K562 (cell line): ENCODE measurements at regions not wholly inside any gene's neighbourhood (a gene's known extent, or its start where the extent isn't known, plus 50 kb on each side); places are given as distances from the start of the nearest gene placed in this dataset.

Experiments used
- CREM ChIP-seq: IDR thresholded peaks from 2 replicates; pipeline ENCODE4 v1.6.1; 2014; ENCODE audit warnings: antibody characterized with exemption, low read depth
- TF ChIP-seq, protein P1 (sequence below), 3 experiments: IDR thresholded peaks in 2 of 3; conservative IDR thresholded peaks in 1 of 3; 2 replicates each; pipeline ENCODE4 v1.5.1; 2011 to 2012; ENCODE audit warnings: low read length in 3 of 3, mild to moderate bottlenecking in 3 of 3, control low read depth in 2 of 3, improper control_type of control experiment in 1 of 3, inconsistent platforms in 1 of 3, low read depth in 1 of 3, mixed read lengths in 1 of 3, moderate library complexity in 1 of 3; ENCODE audit not compliant: insufficient read depth in 2 of 3

- TF ChIP-seq CREM, result no peak
- TF ChIP-seq, protein P1, sequence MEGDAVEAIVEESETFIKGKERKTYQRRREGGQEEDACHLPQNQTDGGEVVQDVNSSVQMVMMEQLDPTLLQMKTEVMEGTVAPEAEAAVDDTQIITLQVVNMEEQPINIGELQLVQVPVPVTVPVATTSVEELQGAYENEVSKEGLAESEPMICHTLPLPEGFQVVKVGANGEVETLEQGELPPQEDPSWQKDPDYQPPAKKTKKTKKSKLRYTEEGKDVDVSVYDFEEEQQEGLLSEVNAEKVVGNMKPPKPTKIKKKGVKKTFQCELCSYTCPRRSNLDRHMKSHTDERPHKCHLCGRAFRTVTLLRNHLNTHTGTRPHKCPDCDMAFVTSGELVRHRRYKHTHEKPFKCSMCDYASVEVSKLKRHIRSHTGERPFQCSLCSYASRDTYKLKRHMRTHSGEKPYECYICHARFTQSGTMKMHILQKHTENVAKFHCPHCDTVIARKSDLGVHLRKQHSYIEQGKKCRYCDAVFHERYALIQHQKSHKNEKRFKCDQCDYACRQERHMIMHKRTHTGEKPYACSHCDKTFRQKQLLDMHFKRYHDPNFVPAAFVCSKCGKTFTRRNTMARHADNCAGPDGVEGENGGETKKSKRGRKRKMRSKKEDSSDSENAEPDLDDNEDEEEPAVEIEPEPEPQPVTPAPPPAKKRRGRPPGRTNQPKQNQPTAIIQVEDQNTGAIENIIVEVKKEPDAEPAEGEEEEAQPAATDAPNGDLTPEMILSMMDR (IDR thresholded peaks at IDR 0.05 in 2 of 3, conservative IDR thresholded peaks at IDR 0.05 in 1 of 3; ENCODE audit: insufficient read depth in 2 of 3, low read depth in 1 of 3, low read length in 3 of 3), result no peak
Observed at GRCh38 chr4:157775971-157776370, 396.9 kb downstream of the GASK1B start.
